HG03571 (cell line): ENCODE measurements at regions not wholly inside any gene's neighbourhood (a gene's known extent, or its start where the extent isn't known, plus 50 kb on each side); places are given as distances from the start of the nearest gene placed in this dataset.

Source experiments
- ATAC-seq: cut with Tn5 transposase; IDR thresholded peaks from one replicate; pipeline ENCODE4 v1.9.1; 2021; ENCODE audit not compliant: unreplicated experiment

GRCh38 chr3:98969295-98969694 is 67.8 kb upstream of the DCBLD2 start:
- ATAC-seq, result no peak

GRCh38 chr3:98968824-98969223 is 67.3 kb upstream of the DCBLD2 start:
- ATAC-seq, result no peak

- ATAC-seq, result no peak
Measured at GRCh38 chr3:98968347-98968746, 66.9 kb upstream of the DCBLD2 start.

GRCh38 chr3:98967758-98968157 is 66.3 kb upstream of the DCBLD2 start:
- no peak for ATAC-seq

GRCh38 chr3:98966862-98967546 is 65.5 kb upstream of the DCBLD2 start:
- ATAC-seq, result no peak

- ATAC-seq, result no peak
Measured at GRCh38 chr3:98966434-98966833, 64.9 kb upstream of the DCBLD2 start.

GRCh38 chr3:98964784-98965183 is 63.3 kb upstream of the DCBLD2 start:
- no peak for ATAC-seq

GRCh38 chr3:98963546-98963945 is 62.1 kb upstream of the DCBLD2 start:
- no peak for ATAC-seq

- ATAC-seq, result no peak
Measured at GRCh38 chr3:98962951-98963350, 61.5 kb upstream of the DCBLD2 start.

- no peak for ATAC-seq
Measured at GRCh38 chr3:98962189-98962930, 60.9 kb upstream of the DCBLD2 start.

- ATAC-seq, result no peak
Measured at GRCh38 chr3:98961161-98962155, 60.0 kb upstream of the DCBLD2 start.

GRCh38 chr3:98957681-98958080 is 56.2 kb upstream of the DCBLD2 start:
- no peak for ATAC-seq

GRCh38 chr3:98956008-98956407 is 54.5 kb upstream of the DCBLD2 start:
- ATAC-seq, result no peak

GRCh38 chr3:98954791-98955604 is 53.5 kb upstream of the DCBLD2 start:
- ATAC-seq, result no peak

GRCh38 chr3:98954242-98954641 is 52.7 kb upstream of the DCBLD2 start:
- no peak for ATAC-seq

- no peak for ATAC-seq
Measured at GRCh38 chr3:98952404-98952803, 50.9 kb upstream of the DCBLD2 start.
